ENCODE measurements at regions not wholly inside any gene's neighbourhood (a gene's known extent, or its start where the extent isn't known, plus 50 kb on each side); places are given as distances from the start of the nearest gene placed in this dataset.

DNA sequence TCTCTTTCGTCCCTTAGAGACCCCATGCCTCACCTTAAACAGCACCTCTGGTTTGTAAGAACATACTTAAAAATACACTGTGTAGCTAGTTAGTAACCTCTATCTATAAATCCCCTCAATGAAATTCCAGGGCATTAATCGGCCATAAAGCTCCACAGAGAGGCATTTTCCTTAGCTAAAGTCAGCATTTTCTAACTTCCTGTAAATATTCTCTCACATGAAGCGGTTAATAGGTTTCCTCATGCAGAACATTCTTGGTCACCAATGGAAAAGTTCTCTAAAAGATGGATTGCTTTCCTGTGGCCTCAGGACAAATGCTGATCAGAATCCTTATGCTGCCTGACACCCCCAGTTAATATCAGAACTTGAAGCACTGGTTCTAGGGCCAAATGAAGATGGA, 248.6 kb upstream of the BOD1L1 start:
- TF ChIP-seq POLR2A (IDR thresholded peaks at IDR 0.05) (no peak), CTCF (IDR thresholded peaks at IDR 0.05 in 8 of 11, conservative IDR thresholded peaks at IDR 0.05 in 3 of 11) (no peak)

All from spleen (tissue), 7 donors.